Stimulated activated CD8-positive, alpha-beta memory T cell treated with anti-CD3 and anti-CD28 coated beads, Interleukin-12 subunit alpha, Interleukin-12 subunit beta, amount 100 ng/mL, for 4 hours (primary cell): ENCODE measurements at regions not wholly inside any gene's neighbourhood (a gene's known extent, or its start where the extent isn't known, plus 50 kb on each side); places are given as distances from the start of the nearest gene placed in this dataset.

ENCODE experiments used
- DNase-seq: peaks from one replicate; pipeline ENCODE4 v3.0.0-alpha.2; 2020; ENCODE audit warnings: low read depth

DNA sequence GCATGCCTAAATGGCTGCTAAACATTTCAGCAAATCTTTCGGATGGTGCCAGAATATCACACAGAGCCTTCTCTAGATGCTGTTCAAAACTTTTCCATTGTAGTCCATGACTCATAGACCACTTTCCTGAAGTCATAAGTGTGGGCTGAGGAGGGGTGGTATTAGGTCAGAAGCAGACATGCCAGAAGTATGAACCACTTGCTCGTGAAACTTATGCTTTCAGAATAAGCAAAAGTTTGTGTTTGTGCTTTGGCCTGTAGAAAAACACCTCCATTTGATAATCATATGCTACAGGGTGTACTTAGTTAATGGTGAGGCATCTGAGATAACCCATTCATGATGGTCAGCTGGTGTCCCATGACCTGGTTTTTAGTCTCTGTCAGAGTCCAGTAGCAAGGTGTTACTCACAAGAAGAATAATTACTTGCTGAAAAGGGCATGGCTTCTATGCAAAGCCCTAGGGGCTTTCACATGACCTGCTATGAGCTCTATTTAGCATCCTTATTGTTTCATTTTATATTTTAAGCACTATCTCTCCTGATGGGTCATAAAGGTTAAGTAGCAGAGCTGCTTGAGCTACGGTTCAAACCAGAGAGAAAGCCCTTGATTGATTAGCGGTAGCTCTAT lies 183.1 kb upstream of the IVNS1ABP start:
- no peak for DNase-seq

GRCh38 chr1:185498207-185498606 lies 181.2 kb upstream of the IVNS1ABP start:
- no peak for DNase-seq

GRCh38 chr1:185497177-185497576 lies 180.1 kb upstream of the IVNS1ABP start:
- no peak for DNase-seq

DNA sequence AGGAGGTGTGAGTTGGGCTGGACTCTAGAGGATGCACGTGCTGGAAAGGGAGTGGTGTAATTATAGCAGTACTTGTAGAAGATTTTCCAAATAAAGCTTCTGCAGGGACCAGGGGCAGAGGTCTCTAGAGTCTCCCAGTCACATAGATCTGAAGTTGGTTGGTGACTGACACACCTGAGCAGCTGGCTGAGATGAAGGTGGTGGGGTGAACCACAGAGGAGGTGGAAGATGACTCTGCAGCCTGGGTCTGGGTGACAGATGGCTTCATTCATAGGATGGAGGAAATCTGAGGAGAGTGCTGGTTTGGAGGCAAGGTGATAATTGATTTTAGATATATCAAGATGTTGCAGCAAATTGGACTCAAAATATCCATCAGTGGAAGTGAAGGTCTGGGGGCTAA lies 178.9 kb upstream of the IVNS1ABP start:
- no peak for DNase-seq

- DNase-seq = no peak
Observed at GRCh38 chr1:185495007-185495406, 178.0 kb upstream of the IVNS1ABP start.

DNA sequence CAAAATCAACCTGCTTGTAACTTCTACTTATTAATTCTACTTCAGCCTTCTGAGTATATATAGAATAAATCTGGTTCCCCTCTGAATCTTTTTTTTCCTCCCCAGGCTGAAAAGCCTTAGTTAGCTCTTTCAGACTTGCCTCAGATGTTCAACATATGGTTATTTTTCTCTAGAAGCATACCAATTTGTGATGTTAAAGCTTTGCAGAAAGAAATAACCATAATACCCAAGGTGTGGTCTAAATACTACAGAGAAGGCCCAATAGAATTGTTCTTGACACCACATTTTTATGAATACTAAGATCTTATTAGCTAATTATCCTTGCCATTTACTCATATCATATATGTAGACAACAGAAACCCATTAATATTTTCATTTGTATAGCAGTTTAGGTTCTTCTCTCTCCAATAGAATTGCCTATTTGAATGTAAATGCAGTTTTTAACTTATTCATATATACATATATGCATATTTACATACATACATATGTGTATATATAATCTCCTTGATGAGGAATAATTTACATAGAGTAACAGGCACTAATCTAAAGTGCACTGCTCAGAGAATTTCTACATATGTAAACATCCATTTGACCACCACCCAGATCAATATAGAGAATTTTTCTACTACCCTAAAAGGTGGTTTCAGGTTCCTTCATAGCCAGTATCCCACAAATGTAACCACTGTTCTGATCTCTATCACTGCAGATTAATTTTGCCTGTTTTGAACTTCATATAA lies 175.2 kb upstream of the IVNS1ABP start:
- DNase-seq = no peak

DNA sequence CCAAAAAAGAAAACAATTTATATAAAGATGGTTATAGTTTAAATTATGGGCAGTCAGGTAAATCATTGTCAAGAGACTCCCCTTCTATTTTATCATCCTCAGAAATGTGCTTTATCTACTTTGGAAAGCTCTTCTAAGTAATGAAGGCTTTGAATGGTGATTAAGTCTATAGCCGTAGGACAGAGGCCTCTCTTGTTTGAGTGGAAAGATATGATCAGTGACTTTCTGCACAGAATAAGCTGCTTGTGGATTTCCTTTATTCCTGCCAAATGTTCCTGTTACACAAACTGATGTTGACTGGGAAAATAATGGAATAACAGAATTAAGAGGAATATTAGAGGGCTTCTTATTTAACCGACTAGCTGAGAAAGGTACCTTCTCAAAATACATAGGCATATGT lies 174.6 kb upstream of the IVNS1ABP start:
- no peak for DNase-seq

DNA sequence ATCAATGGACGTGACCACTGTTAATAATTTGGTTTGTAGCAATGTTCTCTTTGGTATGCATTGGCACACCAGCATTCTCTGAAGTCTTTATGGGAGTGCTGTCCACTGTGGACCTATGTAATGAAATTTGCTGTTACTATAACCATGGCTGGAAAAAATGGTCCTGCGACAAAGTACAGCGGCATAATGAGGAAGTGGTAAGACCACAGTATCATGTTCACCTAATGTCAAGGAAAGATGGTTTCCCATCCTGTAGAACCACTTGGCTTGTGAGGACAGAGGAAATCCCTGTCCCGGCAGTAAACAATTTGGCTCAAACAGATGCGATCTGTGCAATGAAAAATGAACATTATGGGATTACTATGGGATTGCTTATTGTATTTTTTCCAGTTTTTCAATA lies 173.9 kb upstream of the IVNS1ABP start:
- DNase-seq = no peak

GRCh38 chr1:185489406-185489805 lies 172.4 kb upstream of the IVNS1ABP start:
- no peak for DNase-seq

- no peak for DNase-seq
Observed at GRCh38 chr1:185488808-185489207, 171.8 kb upstream of the IVNS1ABP start.

DNA sequence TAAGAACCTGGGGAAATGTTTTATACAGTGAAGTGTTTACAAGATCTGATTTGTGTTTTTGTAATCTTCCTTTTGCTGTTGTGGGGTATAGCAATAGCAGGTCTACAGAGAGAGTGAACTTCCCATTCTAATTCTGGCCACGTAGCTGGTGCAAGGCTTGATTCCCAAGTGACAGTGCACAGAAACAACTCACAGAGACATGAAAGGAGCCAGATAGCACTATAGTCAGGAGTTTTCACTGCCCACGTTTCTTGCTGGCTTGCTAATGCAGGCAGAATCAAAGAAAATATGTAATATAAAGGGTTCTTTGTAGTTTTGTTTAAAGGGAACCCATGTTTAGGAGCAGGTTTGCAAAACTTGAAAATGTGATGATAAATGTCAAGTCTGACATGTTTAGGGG lies 170.9 kb upstream of the IVNS1ABP start:
- no peak for DNase-seq

- DNase-seq = no peak
Observed at GRCh38 chr1:185487026-185487425, 170.0 kb upstream of the IVNS1ABP start.

DNA sequence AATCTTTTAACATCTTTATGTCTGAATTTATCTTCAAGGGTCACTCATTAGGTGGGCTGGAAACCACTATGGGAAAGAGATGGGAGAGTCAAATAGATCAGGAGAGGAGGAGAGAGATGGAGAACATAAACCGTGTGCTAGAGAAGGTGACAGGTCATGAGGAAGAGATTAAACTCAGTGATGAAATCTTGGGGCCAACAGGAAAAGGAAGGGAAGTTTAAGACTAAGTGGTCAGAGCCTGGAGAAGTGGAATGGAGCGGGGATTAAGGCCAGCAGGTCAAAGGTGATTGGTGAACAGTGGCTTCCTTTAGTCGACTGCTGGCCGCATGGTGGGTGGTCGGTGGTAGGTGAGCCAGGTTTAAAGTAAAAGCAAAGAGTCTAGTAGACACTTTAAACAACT lies 169.3 kb upstream of the IVNS1ABP start:
- DNase-seq = no peak

GRCh38 chr1:185483664-185484450 lies 166.8 kb upstream of the IVNS1ABP start:
- no peak for DNase-seq

DNA sequence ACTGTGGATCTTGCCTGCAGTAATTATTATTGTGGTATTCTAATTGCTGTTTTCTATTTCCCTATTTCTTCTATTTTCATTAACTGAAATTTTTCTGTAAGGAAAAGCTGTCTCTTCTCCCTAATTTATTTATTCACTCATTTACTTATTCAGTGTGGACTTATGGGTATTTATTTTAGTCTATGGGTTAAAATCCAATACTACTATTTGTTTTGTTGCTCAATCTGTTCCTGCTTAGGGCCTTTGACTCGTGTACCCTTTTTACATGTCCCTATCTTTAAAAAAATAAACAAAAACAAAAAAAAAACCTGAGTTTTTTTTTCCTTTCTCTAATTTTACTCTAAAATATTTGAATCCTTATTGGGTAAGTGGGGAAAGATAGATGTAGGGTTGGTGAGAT lies 166.2 kb upstream of the IVNS1ABP start:
- no peak for DNase-seq

GRCh38 chr1:185480545-185480944 lies 163.5 kb upstream of the IVNS1ABP start:
- DNase-seq = no peak

GRCh38 chr1:185479796-185480195 lies 162.8 kb upstream of the IVNS1ABP start:
- no peak for DNase-seq

GRCh38 chr1:185478877-185479276 lies 161.8 kb upstream of the IVNS1ABP start:
- no peak for DNase-seq

DNA sequence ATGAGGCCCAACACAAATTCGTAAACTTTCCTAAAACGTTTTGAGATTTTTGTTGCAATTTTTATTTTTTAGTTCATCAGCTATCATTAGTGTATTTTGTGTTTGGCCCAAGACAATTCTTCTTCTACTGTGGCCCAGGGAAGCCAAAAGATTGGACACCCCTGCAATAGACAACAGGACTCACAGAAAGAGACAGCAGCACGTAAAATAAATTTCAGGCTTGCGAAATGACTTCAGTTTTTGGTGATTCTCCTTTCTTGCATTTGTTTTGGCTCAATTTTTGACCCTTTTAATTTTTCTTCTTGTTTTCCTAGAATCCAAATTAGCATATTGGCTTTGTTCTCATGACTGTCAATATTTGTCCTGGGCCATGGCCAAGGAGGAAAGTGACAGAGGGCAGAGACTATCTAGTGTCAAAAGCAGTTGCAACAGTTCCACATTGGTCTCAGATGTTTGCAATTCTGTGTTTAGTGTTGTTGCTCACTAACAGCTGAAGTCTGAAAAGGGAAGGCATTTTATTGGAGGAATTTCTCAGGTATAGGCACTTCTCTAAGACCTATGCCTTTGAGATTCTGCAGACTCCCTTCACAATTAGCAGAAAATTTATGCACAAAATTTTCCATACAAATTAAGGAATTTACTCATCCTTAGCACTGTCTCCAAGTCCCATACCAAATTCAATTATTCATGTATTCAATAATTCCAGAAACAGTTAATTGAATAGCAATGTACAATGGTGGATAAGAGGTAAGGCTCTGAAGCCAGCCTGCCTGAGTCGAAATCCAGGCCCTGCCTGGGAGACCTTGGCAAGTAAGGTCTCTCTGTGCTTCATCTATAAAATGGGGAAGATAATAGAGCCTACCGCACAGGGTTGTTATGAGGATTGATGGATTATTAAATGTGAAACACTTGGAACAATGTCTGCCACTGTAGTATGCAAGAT lies 160.9 kb upstream of the IVNS1ABP start:
- no peak for DNase-seq

- no peak for DNase-seq
Observed at GRCh38 chr1:185474440-185475149, 157.6 kb upstream of the IVNS1ABP start.

DNA sequence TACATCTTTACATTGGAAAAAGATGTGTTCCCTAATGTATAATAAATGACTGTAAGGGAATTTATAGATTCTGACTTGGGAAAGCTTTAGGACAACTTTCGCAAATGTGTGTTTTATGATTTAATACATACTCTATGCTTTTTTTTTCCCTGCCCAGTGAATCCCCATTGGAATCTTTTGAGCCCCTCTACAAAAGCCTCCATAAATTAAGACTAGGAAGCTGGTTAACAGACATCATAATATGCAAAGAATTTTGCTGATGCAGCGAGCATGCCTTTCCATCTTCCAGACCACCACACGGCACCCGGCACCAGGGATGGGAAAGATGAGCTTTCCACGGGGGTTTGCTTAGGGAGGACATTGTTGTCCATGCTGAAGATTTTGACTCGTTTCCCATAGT lies 156.1 kb upstream of the IVNS1ABP start:
- DNase-seq = no peak
